ENCODE measurements at regions not wholly inside any gene's neighbourhood (a gene's known extent, or its start where the extent isn't known, plus 50 kb on each side); places are given as distances from the start of the nearest gene placed in this dataset.

- Histone ChIP-seq H4K20me1 (ENCODE audit: insufficient read depth, low read length) (no peaks in the 10 kb centered on the region), H3K9me2 (ENCODE audit: low read depth, low read length) (no peaks in the 10 kb centered on the region), H3K4me3 (ENCODE audit: low read depth, low read length, poor library complexity, severe bottlenecking) (no peak overlapping the region), H3K27me3 (ENCODE audit: insufficient read depth, low read length) (no peaks in the 10 kb centered on the region), H3K27ac (ENCODE audit: low read depth, low read length, poor library complexity, severe bottlenecking) (no peak overlapping the region), H3K9me3 (ENCODE audit: low read length) (peaks cover 10% of the 10 kb centered on the region), H3K79me2 (ENCODE audit: insufficient read depth, low read length) (no peaks in the 10 kb centered on the region), H3K9ac (ENCODE audit: low read length) (no peak overlapping the region), H3F3A (ENCODE audit: insufficient read depth, low read length) (no peaks in the 10 kb centered on the region), H3K4me2 (ENCODE audit: low read length) (no peak overlapping the region), H3K4me1 (ENCODE audit: insufficient read depth, low read length, severe bottlenecking) (no peaks in the 10 kb centered on the region), H3K36me3 (ENCODE audit: insufficient read depth, low read length) (no peaks in the 10 kb centered on the region; the same call in 1 of the 2 replicates), H2AFZ (ENCODE audit: low read length) (no peak overlapping the region)
- TF ChIP-seq EZH2 (IDR thresholded peaks at IDR 0.05; ENCODE audit: borderline replicate concordance, low read length) (no peak), CTCF (IDR thresholded peaks at IDR 0.05; ENCODE audit: low read length) (no peak)
Observed at GRCh38 chr18:76750269-76750668, 72.1 kb upstream of the ZNF236 start.

GRCh38 chr18:76747676-76748075 lies 74.7 kb upstream of the ZNF236 start:
- H3K9me2 ChIP-seq (ENCODE audit: low read depth, low read length): no peaks in the 10 kb centered on the region
- H3K4me3 ChIP-seq (ENCODE audit: low read depth, low read length, poor library complexity, severe bottlenecking): no peak overlapping the region
- no peaks in the 10 kb centered on the region; the same call in 1 of the 2 replicates for H3K36me3 ChIP-seq (ENCODE audit: insufficient read depth, low read length)
- no peaks in the 10 kb centered on the region for H4K20me1 ChIP-seq (ENCODE audit: insufficient read depth, low read length)
- TF ChIP-seq EZH2 (IDR thresholded peaks at IDR 0.05; ENCODE audit: borderline replicate concordance, low read length) (no peak), CTCF (IDR thresholded peaks at IDR 0.05; ENCODE audit: low read length) (no peak)
- no peak overlapping the region for H2AFZ ChIP-seq (ENCODE audit: low read length)
- no peaks in the 10 kb centered on the region for H3F3A ChIP-seq (ENCODE audit: insufficient read depth, low read length)
- H3K27ac ChIP-seq (ENCODE audit: low read depth, low read length, poor library complexity, severe bottlenecking): no peak overlapping the region
- no peaks in the 10 kb centered on the region for H3K27me3 ChIP-seq (ENCODE audit: insufficient read depth, low read length)
- no peaks in the 10 kb centered on the region for H3K4me1 ChIP-seq (ENCODE audit: insufficient read depth, low read length, severe bottlenecking)
- H3K4me2 ChIP-seq (ENCODE audit: low read length): no peak overlapping the region
- H3K9me3 ChIP-seq (ENCODE audit: low read length): peaks cover 10% of the 10 kb centered on the region
- no peak overlapping the region for H3K9ac ChIP-seq (ENCODE audit: low read length)
- no peaks in the 10 kb centered on the region for H3K79me2 ChIP-seq (ENCODE audit: insufficient read depth, low read length)

GRCh38 chr18:76741346-76741745 lies 81.0 kb upstream of the ZNF236 start:
- Histone ChIP-seq H3K79me2 (ENCODE audit: insufficient read depth, low read length) (no peaks in the 10 kb centered on the region), H3K9ac (ENCODE audit: low read length) (no peak overlapping the region), H3K4me2 (ENCODE audit: low read length) (no peak overlapping the region)

More at GRCh38 chr18:76741346-76741745, 81.0 kb upstream of the ZNF236 start:
- Histone ChIP-seq H3K4me1 (ENCODE audit: insufficient read depth, low read length, severe bottlenecking) (no peaks in the 10 kb centered on the region), H3K4me3 (ENCODE audit: low read depth, low read length, poor library complexity, severe bottlenecking) (no peak overlapping the region), H4K20me1 (ENCODE audit: insufficient read depth, low read length) (no peaks in the 10 kb centered on the region), H3K27ac (ENCODE audit: low read depth, low read length, poor library complexity, severe bottlenecking) (no peak overlapping the region), H3F3A (ENCODE audit: insufficient read depth, low read length) (no peaks in the 10 kb centered on the region), H3K9me3 (ENCODE audit: low read length) (no peaks in the 10 kb centered on the region), H3K9me2 (ENCODE audit: low read depth, low read length) (no peaks in the 10 kb centered on the region), H3K27me3 (ENCODE audit: insufficient read depth, low read length) (0 out of 2 replicates have a peak, but pooled peaks cover under 1% of the 10 kb centered on the region), H2AFZ (ENCODE audit: low read length) (no peak overlapping the region), H3K36me3 (ENCODE audit: insufficient read depth, low read length) (no peaks in the 10 kb centered on the region)
- TF ChIP-seq CTCF (IDR thresholded peaks at IDR 0.05; ENCODE audit: low read length) (no peak), EZH2 (IDR thresholded peaks at IDR 0.05; ENCODE audit: borderline replicate concordance, low read length) (no peak)
